ENCODE measurements at regions not wholly inside any gene's neighbourhood (a gene's known extent, or its start where the extent isn't known, plus 50 kb on each side); places are given as distances from the start of the nearest gene placed in this dataset.

- H3K4me3 ChIP-seq (ENCODE audit: control insufficient read depth, low read depth, low read length): no peak overlapping the region
- no peak for TF ChIP-seq CTCF (conservative IDR thresholded peaks at IDR 0.05; ENCODE audit: control insufficient read depth, insufficient read depth, low read depth, low read length)
- DNase-seq (ENCODE audit: low read depth): no peak
These were observed 147.8 kb upstream of the DPT start for GRCh38 chr1:168876830-168877229.

GRCh38 chr1:168879896-168880734 lies 151.1 kb upstream of the DPT start:
- no peak for TF ChIP-seq CTCF (conservative IDR thresholded peaks at IDR 0.05; ENCODE audit: control insufficient read depth, insufficient read depth, low read depth, low read length)
- peak; percentile 22 for DNase-seq (ENCODE audit: low read depth)
- H3K4me3 ChIP-seq (ENCODE audit: control insufficient read depth, low read depth, low read length): no peak overlapping the region

GRCh38 chr1:168881656-168882260 lies 152.8 kb upstream of the DPT start:
- H3K4me3 ChIP-seq (ENCODE audit: control insufficient read depth, low read depth, low read length): no peak overlapping the region
- TF ChIP-seq CTCF (conservative IDR thresholded peaks at IDR 0.05; ENCODE audit: control insufficient read depth, insufficient read depth, low read depth, low read length): no peak
- no peak for DNase-seq (ENCODE audit: low read depth)

GRCh38 chr1:168887381-168887780 lies 158.4 kb upstream of the DPT start:
- H3K4me3 ChIP-seq (ENCODE audit: control insufficient read depth, low read depth, low read length): no peak overlapping the region
- DNase-seq (ENCODE audit: low read depth): no peak
- no peak for TF ChIP-seq CTCF (conservative IDR thresholded peaks at IDR 0.05; ENCODE audit: control insufficient read depth, insufficient read depth, low read depth, low read length)

- no peak for TF ChIP-seq CTCF (conservative IDR thresholded peaks at IDR 0.05; ENCODE audit: control insufficient read depth, insufficient read depth, low read depth, low read length)
- DNase-seq (ENCODE audit: low read depth): no peak
- H3K4me3 ChIP-seq (ENCODE audit: control insufficient read depth, low read depth, low read length): no peak overlapping the region
These were observed 159.4 kb upstream of the DPT start for GRCh38 chr1:168888418-168888817.

GRCh38 chr1:168892931-168893330 lies 163.9 kb upstream of the DPT start:
- peak; percentile 68 for DNase-seq (ENCODE audit: low read depth)
- H3K4me3 ChIP-seq (ENCODE audit: control insufficient read depth, low read depth, low read length): no peak overlapping the region
- TF ChIP-seq CTCF (conservative IDR thresholded peaks at IDR 0.05; ENCODE audit: control insufficient read depth, insufficient read depth, low read depth, low read length): no peak
